GM19043 (cell line): ENCODE measurements at regions not wholly inside any gene's neighbourhood (a gene's known extent, or its start where the extent isn't known, plus 50 kb on each side); places are given as distances from the start of the nearest gene placed in this dataset.

Experiments
- ATAC-seq: cut with Tn5 transposase; IDR thresholded peaks from one replicate; pipeline ENCODE4 v1.9.1; 2021; ENCODE audit warnings: low read depth; ENCODE audit not compliant: unreplicated experiment

GRCh38 chr3:72257738-72258137, 472.8 kb upstream of the PROK2 start:
- no peak for ATAC-seq

GRCh38 chr3:72257203-72257602, 472.3 kb upstream of the PROK2 start:
- no peak for ATAC-seq

GRCh38 chr3:72256716-72257115, 471.8 kb upstream of the PROK2 start:
- ATAC-seq: no peak

GRCh38 chr3:72255791-72256559, 471.0 kb upstream of the PROK2 start:
- no peak for ATAC-seq

GRCh38 chr3:72255191-72255590, 470.2 kb upstream of the PROK2 start:
- no peak for ATAC-seq

GRCh38 chr3:72254483-72254882, 469.5 kb upstream of the PROK2 start:
- ATAC-seq: no peak

DNA sequence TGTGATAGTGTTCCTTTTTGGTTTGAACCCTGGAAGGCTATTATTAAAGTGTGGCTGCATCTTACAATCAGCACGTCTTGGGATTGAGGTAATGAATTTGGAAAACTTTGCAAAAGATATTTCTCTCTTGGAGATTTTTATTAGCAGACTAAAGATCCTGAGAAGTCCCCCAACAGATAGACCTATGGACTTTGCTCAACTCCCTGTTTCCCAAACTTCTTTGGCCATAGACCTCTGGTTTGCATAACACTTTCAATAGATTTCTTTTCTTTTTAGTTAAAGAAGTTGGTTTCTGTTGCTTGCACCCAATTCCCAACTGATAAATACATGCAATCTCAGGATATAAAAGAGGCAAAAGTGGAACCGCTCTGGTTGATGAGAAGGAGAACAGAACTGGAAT, 465.8 kb upstream of the PROK2 start:
- ATAC-seq: no peak

DNA sequence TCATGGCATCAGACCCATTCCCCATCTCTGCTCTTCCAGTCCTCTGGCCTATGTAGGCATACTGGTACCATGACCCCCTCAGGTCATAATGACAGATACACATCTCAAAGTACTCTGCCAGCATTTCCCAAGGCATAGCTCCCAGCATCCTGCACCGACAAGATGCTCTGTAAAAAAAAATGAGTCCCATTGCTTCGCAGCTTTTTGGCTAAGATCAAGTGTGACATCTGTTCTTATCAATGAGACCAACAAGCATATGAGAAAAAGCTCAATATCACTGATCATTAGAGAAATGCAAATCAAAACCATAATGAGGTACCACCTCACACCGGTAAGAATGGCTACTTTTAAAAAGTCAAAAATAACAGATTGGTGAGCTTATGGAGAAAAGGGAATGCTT, 463.9 kb upstream of the PROK2 start:
- ATAC-seq: no peak

DNA sequence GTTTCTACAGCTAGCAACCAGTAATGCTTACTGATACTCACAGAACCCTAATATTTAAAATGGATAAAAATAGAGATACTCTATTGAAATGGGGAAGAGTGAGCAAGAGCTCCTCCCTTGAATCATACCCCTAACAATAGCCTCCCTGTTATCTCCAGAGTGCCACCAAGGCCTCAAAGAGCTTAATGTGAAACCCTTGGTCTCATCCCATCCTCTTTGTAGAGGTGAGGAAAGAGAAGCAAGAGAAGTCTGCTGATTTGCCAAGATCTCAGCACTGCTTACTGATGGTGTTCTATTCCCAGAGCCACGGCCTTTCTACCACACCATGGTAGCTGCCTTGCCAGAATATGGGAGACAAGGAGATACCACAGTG, 463.4 kb upstream of the PROK2 start:
- ATAC-seq: no peak

DNA sequence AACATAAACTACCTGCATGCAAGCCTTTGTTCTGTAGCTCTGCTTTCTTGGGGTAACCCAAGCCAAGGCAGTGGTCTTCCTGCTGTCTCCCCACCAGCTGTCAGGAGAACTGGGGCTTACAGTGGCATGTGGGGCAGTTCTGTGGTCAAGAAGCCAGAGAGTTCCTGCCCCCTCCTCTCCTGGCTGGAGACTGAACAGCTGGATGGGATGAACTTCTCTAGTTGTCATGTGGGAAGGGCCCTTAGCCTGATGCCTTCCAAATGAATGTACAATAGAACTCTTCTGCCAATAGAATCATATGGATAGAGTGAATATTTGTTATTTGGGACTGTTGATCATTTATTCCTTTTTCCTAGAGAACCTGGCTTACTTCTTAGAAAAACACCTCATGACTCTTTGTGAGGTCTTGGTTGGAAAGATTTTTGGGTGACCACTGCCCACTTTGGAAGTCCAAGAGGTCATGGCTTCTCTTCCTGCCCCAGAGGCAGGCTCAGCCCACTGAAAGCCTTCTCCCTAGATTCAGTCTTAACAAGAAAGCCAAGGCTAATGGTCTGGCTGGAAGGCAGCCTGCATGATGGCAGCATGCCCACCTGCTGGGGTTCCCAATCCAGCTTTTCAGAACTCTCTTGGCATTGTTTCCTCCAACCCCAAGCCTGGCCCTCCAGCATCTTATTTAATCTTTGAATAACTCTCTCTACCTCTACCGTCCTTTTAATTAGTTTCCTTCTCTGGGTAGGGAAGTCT, 462.9 kb upstream of the PROK2 start:
- no peak for ATAC-seq

GRCh38 chr3:72247126-72247525, 462.2 kb upstream of the PROK2 start:
- no peak for ATAC-seq

GRCh38 chr3:72246685-72247084, 461.7 kb upstream of the PROK2 start:
- no peak for ATAC-seq

DNA sequence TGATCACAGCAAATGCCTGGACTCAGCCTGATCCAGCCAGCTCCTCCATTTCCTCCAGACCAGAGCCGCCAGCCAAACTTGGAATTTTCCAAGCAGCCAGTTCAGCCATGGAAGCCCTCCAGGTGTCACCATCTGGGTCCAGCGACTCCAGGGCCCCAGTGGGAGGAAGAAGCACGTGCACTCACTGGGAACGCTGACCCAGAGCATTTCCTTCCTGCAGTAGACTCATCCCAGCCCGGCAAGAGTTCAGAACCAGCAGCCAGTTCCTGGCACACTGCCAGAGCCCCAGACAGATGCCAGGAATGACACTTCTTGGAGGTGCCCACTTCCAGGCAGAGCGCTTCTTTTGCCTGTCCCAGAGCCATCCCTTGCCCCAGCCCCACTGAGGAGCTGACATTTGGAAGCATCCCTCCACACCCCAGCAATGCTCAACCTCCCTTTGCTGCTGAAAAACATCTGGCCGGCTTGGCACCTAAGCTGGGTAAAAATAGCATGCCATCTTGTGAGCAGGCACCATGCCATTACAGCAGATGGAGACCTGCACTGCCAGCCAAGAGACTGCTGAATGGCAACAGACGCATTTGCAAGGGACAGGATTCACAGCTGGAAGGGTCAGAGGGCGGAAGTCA, 460.3 kb upstream of the PROK2 start:
- ATAC-seq: no peak

GRCh38 chr3:72244396-72244795, 459.4 kb upstream of the PROK2 start:
- ATAC-seq: no peak

- no peak for ATAC-seq
Measured at GRCh38 chr3:72242326-72242725, 457.4 kb upstream of the PROK2 start.

- ATAC-seq: no peak
Measured at GRCh38 chr3:72241525-72241924, 456.6 kb upstream of the PROK2 start.

GRCh38 chr3:72240531-72240930, 455.6 kb upstream of the PROK2 start:
- no peak for ATAC-seq

- no peak for ATAC-seq
Measured at GRCh38 chr3:72238801-72239200, 453.9 kb upstream of the PROK2 start.

DNA sequence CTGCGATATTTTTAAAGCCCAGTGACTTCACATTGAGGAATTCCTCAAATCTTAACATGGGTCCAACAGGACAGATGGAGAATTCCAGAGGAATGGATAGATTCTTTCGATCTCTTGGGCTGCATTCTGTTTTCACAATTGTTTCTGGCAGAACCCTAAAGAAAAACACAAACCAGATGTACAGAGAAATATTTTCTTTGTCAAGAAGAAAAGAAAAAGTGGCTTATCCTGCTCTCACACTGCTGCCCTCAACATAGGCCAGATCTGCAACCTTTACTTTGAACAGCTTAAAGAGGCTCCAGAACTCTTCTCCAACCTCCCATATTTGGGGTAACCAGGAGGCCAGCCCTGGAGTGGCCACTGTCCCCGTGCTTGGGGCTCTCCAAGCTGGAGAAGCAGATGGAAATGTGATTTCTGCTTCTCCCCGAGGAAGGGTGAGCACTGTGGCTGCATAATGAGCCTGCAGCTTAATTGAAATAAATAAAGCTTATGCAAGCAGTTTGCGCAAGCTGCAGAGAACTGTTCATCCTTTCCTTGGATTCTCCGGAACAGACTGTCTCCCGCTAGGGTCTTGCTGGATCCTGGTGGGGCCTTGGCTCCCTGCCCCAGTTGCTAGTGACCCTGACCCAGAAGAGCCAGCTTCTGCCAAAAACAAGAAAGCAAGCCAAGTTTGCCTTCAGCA, 453.2 kb upstream of the PROK2 start:
- ATAC-seq: no peak

DNA sequence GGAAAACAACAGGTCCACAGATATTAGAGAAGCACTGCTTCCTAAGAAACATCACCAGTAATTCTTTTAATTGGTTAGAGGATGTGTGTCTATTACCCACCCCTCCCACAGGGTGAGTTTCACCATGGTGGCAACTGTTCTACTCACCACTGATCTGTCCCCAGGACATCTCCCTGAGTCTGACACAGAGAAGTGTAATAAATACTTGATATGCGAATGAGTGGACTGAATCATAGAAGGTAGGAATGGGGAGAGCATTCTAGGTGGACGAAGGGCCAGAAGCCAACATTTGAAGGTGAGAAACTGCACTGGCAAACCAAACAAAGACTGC, 452.7 kb upstream of the PROK2 start:
- no peak for ATAC-seq

GRCh38 chr3:72234391-72234790, 449.4 kb upstream of the PROK2 start:
- ATAC-seq: no peak
